HG03439 (cell line): ENCODE measurements at regions not wholly inside any gene's neighbourhood (a gene's known extent, or its start where the extent isn't known, plus 50 kb on each side); places are given as distances from the start of the nearest gene placed in this dataset.

Experiments used
- ATAC-seq: cut with Tn5 transposase; IDR thresholded peaks from one replicate; pipeline ENCODE4 v1.9.1; 2021; ENCODE audit warnings: mild to moderate bottlenecking, moderate library complexity; ENCODE audit not compliant: unreplicated experiment

DNA sequence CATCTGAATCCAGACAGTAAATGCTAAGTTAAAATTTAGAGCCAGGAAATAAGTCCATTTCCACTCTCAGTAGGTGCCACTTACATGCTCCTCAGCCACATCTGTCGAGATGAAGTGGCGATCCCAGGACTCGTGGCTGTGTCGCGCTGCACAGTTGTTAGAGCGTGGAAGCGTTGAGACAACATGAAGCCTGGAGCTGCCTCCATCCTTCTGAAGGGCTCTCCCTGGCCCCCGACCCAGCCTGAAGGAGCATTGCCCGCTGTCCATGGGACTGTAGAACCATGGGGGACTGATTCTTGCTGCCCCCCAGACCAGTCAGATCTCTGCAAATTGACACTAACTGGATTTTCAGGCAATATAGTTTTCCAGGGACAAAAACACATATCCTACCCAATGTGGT lies 58.9 kb downstream of the IRX1 start:
- ATAC-seq, result no peak

DNA sequence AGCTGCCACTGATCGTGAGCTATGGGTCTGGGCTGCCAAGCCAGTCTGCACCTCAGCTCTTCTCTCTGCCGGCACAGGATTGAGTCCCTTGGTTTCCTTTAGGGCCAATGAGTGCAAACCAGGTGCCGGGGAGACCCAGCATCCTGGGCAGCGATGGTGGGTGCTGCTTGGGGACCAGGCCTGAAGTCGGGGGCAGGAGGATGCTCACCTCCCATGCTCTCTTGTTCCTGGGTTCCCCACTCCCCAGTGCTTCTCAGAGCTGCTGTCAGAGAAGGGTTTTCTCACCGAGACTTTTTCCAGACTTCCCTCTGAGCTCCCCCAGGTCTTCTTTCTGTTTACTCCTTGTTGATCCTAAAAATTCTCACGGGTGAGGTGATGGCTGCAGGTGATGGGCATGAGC lies 61.2 kb downstream of the IRX1 start:
- no peak for ATAC-seq

- no peak for ATAC-seq
Observed at GRCh38 chr5:3657364-3658022, 61.9 kb downstream of the IRX1 start.

DNA sequence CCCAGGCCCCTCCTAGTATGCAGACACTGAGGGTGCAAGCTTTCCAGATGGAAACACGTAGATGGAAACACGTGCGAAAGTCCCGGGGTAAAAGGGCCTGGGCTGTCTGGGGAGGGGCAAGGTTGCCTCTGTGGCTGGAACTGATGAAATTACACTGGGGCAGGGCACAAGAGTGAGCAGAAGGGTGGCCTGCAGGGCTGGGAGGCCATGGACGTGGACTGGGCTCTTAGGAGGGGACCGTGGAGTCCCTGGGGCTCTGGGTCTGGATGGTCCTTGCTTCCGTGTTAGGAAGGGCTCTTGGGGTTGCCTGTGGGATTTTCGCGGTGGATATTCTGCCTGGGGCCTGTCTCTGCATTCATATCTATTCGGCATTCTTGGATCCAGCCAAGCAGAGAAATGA lies 63.3 kb downstream of the IRX1 start:
- no peak for ATAC-seq

- ATAC-seq, result no peak
Observed at GRCh38 chr5:3659907-3660306, 64.3 kb downstream of the IRX1 start.

- no peak for ATAC-seq
Observed at GRCh38 chr5:3660630-3661029, 65.0 kb downstream of the IRX1 start.

DNA sequence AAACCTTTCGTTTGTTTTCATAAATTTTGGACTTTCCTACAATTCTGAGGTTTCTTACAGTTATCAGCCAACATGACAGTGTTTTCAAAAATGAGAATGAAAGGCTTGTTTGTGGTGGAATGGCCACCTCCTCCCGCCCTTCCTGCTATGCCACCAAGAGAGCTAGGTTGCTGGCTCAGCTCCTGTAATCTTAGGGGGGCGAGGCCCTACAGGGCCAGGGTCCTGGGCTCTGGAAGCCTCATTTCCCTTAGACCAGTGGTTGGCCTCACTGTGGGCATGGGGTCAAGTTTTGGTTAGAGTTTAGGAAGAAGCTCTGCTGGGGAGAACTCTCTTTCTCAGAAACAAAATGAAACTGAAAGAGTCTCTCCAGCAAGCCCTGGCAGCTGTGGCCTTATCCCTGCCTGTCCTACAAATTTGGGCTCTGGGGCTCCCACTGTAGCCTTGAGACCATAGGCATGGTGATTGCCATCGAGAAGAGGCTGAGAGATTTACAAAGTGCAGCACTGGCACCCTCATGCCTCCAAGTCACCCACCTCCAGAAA lies 66.2 kb downstream of the IRX1 start:
- ATAC-seq, result no peak

DNA sequence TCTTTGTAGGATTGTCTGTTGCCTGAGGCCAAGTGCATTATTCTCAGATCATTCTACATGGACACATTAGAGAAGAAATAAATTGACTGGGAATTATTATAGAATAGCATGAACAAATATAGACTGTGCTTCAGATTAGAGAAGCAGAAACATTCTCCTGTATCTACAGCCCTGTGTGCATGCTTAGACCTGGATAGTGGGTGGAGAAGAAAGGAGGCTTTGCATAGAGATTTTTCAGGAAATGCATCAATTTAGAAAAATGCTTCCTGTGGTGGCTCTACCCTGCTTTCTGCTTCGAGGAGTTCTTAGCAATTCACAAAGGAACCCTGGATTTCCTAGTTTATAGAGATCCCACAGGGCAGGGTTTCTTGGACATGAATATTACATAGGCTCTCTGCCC lies 66.7 kb downstream of the IRX1 start:
- ATAC-seq, result no peak

GRCh38 chr5:3671337-3671736 lies 75.7 kb downstream of the IRX1 start:
- no peak for ATAC-seq

GRCh38 chr5:3678801-3679200 lies 83.2 kb downstream of the IRX1 start:
- no peak for ATAC-seq

DNA sequence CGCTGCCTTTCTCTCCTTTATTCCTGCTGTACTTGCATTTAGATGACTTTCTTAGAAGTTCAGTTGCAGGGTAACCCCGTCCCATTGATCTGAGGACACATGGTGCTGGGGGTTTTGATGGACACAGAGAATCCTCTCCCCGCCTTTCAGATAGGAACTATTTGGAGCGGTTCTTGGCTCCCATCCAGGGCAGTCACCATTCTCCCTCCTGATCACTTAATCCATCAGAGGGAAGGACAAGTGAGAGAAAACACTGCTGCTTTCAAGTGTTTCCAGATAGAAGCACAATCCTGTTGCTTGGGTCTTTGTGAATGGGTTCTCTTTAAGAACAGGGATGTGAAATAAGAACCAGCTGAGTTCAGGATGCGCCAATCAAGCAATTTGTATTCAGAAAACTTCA lies 85.2 kb downstream of the IRX1 start:
- no peak for ATAC-seq

GRCh38 chr5:3684118-3684517 lies 88.5 kb downstream of the IRX1 start:
- no peak for ATAC-seq

GRCh38 chr5:3684771-3685354 lies 89.2 kb downstream of the IRX1 start:
- ATAC-seq, result no peak

DNA sequence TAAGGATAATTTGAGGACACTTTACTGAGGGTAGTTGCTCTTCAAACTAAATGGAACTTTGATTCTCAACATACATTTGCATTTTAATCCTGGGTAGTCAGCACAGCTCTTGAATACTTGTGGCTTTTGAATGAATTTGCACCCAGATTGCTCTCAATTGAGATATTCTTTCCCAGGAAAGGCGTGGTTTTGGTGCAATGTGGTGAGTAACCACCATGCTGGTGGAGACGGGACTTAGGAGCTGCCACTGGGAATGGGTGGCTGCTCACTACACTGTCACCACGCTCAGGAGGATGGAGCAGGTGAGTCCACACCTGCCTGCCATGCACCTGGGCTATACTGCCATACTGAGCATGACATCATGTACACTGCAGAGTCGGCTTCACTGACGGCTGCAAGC lies 99.2 kb downstream of the IRX1 start:
- ATAC-seq, result no peak

DNA sequence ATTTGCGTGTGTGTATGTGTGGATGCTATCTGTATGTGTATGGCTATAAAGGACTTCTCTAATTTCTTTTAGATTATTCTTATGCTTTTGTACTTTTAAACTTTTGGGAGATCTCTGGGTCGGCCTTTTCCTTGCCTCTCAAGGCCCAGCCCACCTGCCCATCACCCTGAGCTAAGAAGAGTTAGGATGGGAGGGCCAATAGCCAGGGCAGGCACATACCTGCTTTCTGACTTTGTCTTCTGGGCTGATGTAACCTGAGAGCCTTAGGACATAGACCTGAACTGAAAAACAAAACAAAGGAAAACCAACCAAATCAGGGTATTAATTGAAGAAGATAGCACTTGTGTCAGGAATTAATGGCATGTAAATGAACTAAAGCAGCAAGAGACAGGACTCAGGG lies 100.2 kb downstream of the IRX1 start:
- no peak for ATAC-seq

- ATAC-seq, result no peak
Observed at GRCh38 chr5:3698412-3698811, 102.8 kb downstream of the IRX1 start.

DNA sequence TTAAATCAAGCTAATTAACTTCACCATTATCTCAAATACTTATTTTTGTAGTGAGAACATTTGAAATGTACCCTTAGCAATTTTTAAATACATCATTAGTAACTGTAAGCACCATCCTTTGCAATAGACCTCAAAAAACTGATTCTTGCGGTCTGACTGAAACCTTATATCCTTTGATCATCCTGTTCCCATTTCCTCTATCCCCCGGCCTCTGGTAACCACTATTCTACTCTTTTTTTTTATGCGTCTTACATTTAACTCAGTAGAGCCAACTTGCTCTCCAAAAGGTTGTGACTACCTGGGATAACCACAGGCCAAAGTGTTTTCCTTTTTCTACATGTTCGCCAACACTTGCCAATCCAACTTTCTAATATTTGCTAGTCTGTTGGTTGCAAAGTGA lies 106.1 kb downstream of the IRX1 start:
- ATAC-seq, result no peak

DNA sequence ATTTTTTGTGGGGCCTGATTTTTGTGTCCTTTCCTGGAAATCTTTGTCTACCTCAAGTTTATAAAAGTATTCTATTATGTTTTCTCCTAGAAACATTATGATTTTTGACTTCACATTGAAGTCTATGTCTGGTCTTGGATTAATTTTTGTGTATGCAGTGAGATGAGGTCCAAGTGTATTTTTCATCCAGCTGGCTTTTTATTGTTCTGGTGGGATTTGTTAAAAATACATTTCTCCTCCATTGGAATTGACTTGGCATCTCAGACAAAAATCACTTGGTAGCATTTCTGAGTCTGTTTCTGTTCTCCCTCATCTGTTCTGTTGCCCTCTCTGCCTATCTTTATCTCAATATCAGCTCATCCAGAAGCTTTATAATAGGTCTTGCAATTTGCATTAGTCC lies 109.0 kb downstream of the IRX1 start:
- no peak for ATAC-seq

DNA sequence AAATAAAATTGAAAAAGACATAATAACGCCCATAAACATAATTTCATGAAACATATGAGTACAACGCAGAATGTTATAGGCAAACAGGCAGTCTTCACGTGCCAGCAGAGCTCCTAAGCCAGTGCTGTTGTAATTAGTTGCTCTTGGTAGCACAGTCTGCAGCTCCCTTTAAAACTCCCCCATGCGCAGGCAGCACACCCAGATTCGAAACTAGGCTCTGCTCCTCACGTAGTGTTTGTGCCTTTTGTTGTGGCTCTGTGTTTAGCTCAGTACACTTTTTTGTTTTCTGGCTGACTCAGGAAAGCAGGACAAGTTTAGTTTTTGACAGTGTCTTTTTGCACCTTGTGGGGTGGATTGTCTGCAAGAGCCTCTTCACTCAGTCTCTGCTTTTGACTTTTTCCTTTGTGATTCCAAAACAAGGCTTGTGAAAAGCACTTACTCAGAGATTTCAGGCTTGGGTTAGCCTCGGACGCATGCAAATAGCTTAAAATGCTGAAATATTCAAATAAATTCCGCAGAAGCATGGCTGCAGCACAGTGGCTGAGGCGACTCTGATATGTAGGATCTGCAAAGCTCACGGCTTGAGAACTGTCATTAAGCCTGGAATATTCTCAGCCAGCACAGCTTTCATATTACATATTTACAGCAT lies 113.6 kb downstream of the IRX1 start:
- ATAC-seq, result no peak

DNA sequence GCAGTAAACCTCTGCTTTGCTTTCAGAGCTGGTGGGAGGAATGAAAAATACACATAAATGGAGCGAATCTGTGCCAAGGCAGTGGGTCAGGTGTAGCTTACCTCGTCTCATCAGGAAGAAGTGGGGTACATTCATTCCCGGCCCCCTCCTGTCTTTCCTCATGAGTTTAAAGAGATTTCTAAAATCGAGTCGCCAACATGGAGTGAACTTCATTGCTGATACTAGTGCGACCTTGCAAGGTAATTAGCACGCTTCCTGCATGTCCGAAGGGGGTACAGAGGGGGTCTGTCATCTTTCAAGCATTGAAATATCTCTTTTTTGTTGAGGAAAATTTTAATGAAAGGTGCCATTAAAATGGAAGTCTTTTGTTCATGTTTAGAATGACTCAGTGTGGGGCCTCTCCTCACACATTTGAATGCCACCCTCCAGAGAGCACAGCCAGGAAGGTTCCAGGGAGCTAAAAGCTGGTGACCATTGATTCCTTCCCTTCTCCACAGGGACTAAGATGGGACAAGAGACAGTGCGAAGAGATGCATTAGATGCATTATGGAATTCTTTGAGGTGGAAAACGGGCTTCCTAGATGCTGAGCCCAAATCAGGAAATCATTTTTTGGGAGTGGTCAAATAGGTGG lies 114.2 kb downstream of the IRX1 start:
- ATAC-seq, result no peak

DNA sequence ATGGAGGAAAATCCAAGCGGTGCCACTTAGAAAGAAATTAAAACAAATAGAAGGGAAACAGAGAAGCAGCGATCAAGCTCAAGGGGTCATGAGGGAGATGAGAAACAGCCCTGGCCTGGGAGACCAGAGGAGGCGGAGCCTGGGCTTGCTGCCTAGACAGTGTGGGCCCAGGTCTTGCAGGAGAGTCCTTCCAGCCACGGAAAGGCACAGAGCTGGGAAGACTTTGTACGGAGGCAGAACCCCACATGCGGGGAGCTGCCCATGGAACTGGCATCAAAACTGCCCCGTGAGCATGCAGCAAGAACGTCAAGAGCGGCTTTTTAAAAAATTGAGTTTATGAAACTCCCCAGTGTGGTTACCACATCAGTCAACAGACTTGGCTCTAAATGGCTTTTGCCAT lies 119.4 kb downstream of the IRX1 start:
- ATAC-seq, result no peak

- ATAC-seq, result no peak
Observed at GRCh38 chr5:3729631-3730030, 134.0 kb downstream of the IRX1 start.
